Fibroblast of peridontal ligament (primary cell): ENCODE measurements at regions not wholly inside any gene's neighbourhood (a gene's known extent, or its start where the extent isn't known, plus 50 kb on each side); places are given as distances from the start of the nearest gene placed in this dataset.

ENCODE experiments used
- DNase-seq: peaks from one replicate; pipeline ENCODE4 v3.0.0-alpha.2; 2010; ENCODE audit errors: extremely low read depth

GRCh38 chr5:74061292-74061691 is 435.3 kb downstream of the ARHGEF28 start:
- no peak for DNase-seq

- DNase-seq = no peak
These were observed 433.7 kb downstream of the ARHGEF28 start for GRCh38 chr5:74059706-74060105.

GRCh38 chr5:74056789-74057164 is 430.8 kb downstream of the ARHGEF28 start:
- DNase-seq = peak; percentile 40

- no peak for DNase-seq
These were observed 430.3 kb downstream of the ARHGEF28 start for GRCh38 chr5:74056107-74056788.

GRCh38 chr5:74055486-74056106 is 429.6 kb downstream of the ARHGEF28 start:
- DNase-seq = no peak

- DNase-seq = peak; percentile 42
These were observed 428.8 kb downstream of the ARHGEF28 start for GRCh38 chr5:74054641-74055421.

GRCh38 chr5:74054139-74054538 is 428.1 kb downstream of the ARHGEF28 start:
- no peak for DNase-seq

GRCh38 chr5:74052441-74053221 is 426.6 kb downstream of the ARHGEF28 start:
- DNase-seq = no peak

- DNase-seq = no peak
These were observed 425.1 kb downstream of the ARHGEF28 start for GRCh38 chr5:74051076-74051475.

- no peak for DNase-seq
These were observed 418.9 kb downstream of the ARHGEF28 start for GRCh38 chr5:74044936-74045335.

- peak; percentile 86 for DNase-seq
These were observed 417.0 kb downstream of the ARHGEF28 start for GRCh38 chr5:74042959-74043358.

GRCh38 chr5:74042559-74042958 is 416.6 kb downstream of the ARHGEF28 start:
- no peak for DNase-seq

- DNase-seq = no peak
These were observed 415.9 kb downstream of the ARHGEF28 start for GRCh38 chr5:74041913-74042312.

GRCh38 chr5:74040811-74041491 is 415.0 kb downstream of the ARHGEF28 start:
- no peak for DNase-seq

GRCh38 chr5:74040065-74040551 is 414.1 kb downstream of the ARHGEF28 start:
- peak; percentile 39 for DNase-seq

GRCh38 chr5:74037321-74037720 is 411.3 kb downstream of the ARHGEF28 start:
- no peak for DNase-seq

GRCh38 chr5:74035521-74035937 is 409.5 kb downstream of the ARHGEF28 start:
- DNase-seq = peak; percentile 83

GRCh38 chr5:74034733-74035132 is 408.7 kb downstream of the ARHGEF28 start:
- no peak for DNase-seq

GRCh38 chr5:74032617-74033016 is 406.6 kb downstream of the ARHGEF28 start:
- no peak for DNase-seq

GRCh38 chr5:74031536-74031935 is 405.5 kb downstream of the ARHGEF28 start:
- no peak for DNase-seq

- DNase-seq = no peak
These were observed 404.8 kb downstream of the ARHGEF28 start for GRCh38 chr5:74030821-74031220.
